Activated CD8-positive, alpha-beta memory T cell treated with anti-CD3 and anti-CD28 coated beads for 36 hours (primary cell): ENCODE measurements at regions not wholly inside any gene's neighbourhood (a gene's known extent, or its start where the extent isn't known, plus 50 kb on each side); places are given as distances from the start of the nearest gene placed in this dataset.

Source experiments
- CTCF ChIA-PET: fragments of 350-600 bp; sonication (Branson Sonifier 250); formaldehyde crosslinking; loops from one replicate; lab custom pipeline; 2021; ENCODE audit warnings: antibody characterized with exemption; lab: Charles Lee
- POLR2A ChIA-PET: fragments of 350-600 bp; sonication (Branson Sonifier 250); formaldehyde crosslinking; loops from one replicate; lab custom pipeline; 2021; ENCODE audit warnings: antibody characterized with exemption; lab: Charles Lee

GRCh38 chr1:239049571-239049970, 336.8 kb upstream of the CHRM3 start:
- CTCF ChIA-PET, result no interaction called here
- POLR2A ChIA-PET, result no interaction called here

GRCh38 chr1:239044829-239045228, 341.5 kb upstream of the CHRM3 start:
- ChIA-PET POLR2A (interaction anchor here (0.7 kb wide), 1 partner anchor 286 kb away, joined by 4 read pairs; no protein-coding TSS in a partner anchor), CTCF (interaction anchor here (0.6 kb wide), 1 partner anchor 45 kb away, joined by 3 read pairs; no protein-coding TSS in a partner anchor)

- ChIA-PET POLR2A (no interaction called here), CTCF (no interaction called here)
Observed at GRCh38 chr1:239040523-239040922, 345.8 kb upstream of the CHRM3 start.

- ChIA-PET POLR2A (no interaction called here), CTCF (no interaction called here)
Observed at GRCh38 chr1:239031310-239031709, 355.1 kb upstream of the CHRM3 start.

GRCh38 chr1:239025997-239026694, 360.2 kb upstream of the CHRM3 start:
- POLR2A ChIA-PET, result no interaction called here
- CTCF ChIA-PET, result no interaction called here

GRCh38 chr1:239025223-239025622, 361.1 kb upstream of the CHRM3 start:
- POLR2A ChIA-PET, result no interaction called here
- CTCF ChIA-PET, result no interaction called here

- ChIA-PET POLR2A (no interaction called here), CTCF (no interaction called here)
Observed at GRCh38 chr1:239023732-239024360, 362.5 kb upstream of the CHRM3 start.

GRCh38 chr1:239016337-239016736, 370.0 kb upstream of the CHRM3 start:
- CTCF ChIA-PET, result no interaction called here
- POLR2A ChIA-PET, result no interaction called here

GRCh38 chr1:239011382-239011781, 375.0 kb upstream of the CHRM3 start:
- POLR2A ChIA-PET, result no interaction called here
- CTCF ChIA-PET, result no interaction called here

- ChIA-PET CTCF (no interaction called here), POLR2A (no interaction called here)
Observed at GRCh38 chr1:239008568-239008967, 377.8 kb upstream of the CHRM3 start.

GRCh38 chr1:239006276-239006675, 380.1 kb upstream of the CHRM3 start:
- ChIA-PET POLR2A (no interaction called here), CTCF (no interaction called here)

- POLR2A ChIA-PET, result no interaction called here
- CTCF ChIA-PET, result no interaction called here
Observed at GRCh38 chr1:238999944-239000343, 386.4 kb upstream of the CHRM3 start.

- ChIA-PET CTCF (no interaction called here), POLR2A (no interaction called here)
Observed at GRCh38 chr1:238998577-238998976, 387.8 kb upstream of the CHRM3 start.

- ChIA-PET CTCF (no interaction called here), POLR2A (no interaction called here)
Observed at GRCh38 chr1:238991765-238992495, 394.4 kb upstream of the CHRM3 start.

- ChIA-PET CTCF (no interaction called here), POLR2A (no interaction called here)
Observed at GRCh38 chr1:238985312-238985711, 401.1 kb upstream of the CHRM3 start.

GRCh38 chr1:238982736-238983135, 403.6 kb upstream of the CHRM3 start:
- POLR2A ChIA-PET, result no interaction called here
- CTCF ChIA-PET, result no interaction called here

- POLR2A ChIA-PET, result no interaction called here
- CTCF ChIA-PET, result no interaction called here
Observed at GRCh38 chr1:238981317-238981933, 404.9 kb upstream of the CHRM3 start.

- POLR2A ChIA-PET, result no interaction called here
- CTCF ChIA-PET, result no interaction called here
Observed at GRCh38 chr1:238980053-238980452, 406.3 kb upstream of the CHRM3 start.

GRCh38 chr1:238964631-238965030, 421.7 kb upstream of the CHRM3 start:
- ChIA-PET POLR2A (no interaction called here), CTCF (interaction anchor here (0.7 kb wide), 1 partner anchor 641 kb away, joined by 4 read pairs; no protein-coding TSS in a partner anchor)

- CTCF ChIA-PET, result no interaction called here
- POLR2A ChIA-PET, result no interaction called here
Observed at GRCh38 chr1:238962941-238963340, 423.4 kb upstream of the CHRM3 start.
